ENCODE measurements at regions not wholly inside any gene's neighbourhood (a gene's known extent, or its start where the extent isn't known, plus 50 kb on each side); places are given as distances from the start of the nearest gene placed in this dataset.

DNA sequence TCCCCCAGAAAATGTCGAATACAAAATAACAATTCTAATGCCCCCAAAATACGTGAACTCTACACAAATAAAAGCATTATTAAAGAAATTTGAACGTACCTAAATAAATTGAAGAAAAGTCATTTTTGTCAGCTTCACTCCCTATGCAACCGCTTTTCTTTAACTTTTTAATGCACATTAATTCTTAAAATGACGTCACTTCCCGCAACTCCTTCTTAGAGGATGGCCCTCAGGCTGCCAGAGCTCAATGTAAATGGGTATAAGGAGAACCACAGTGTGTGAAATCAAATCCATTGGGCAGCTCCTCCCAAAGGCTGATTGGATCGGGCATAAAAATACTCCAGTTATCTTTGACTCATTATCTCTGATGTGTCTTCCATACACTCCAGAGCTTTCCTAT is 736.9 kb downstream of the GBE1 start:
- TF ChIP-seq CTCF (IDR thresholded peaks at IDR 0.05) (no peak), POLR2A (IDR thresholded peaks at IDR 0.05) (no peak)

Measured in ovary (tissue), 3 donors.